WTC11 (cell line): ENCODE measurements at regions not wholly inside any gene's neighbourhood (a gene's known extent, or its start where the extent isn't known, plus 50 kb on each side); places are given as distances from the start of the nearest gene placed in this dataset.

ENCODE experiments used
- CTCF ChIP-seq: fragments of 200-600 bp; IDR thresholded peaks from 2 replicates; pipeline ENCODE4 v1.8.0; 2022; ENCODE audit warnings: antibody characterized with exemption
- JUN ChIP-seq: sonication (generic); formaldehyde crosslinking; IDR thresholded peaks from 2 replicates; pipeline ENCODE4 v1.8.0; 2023; ENCODE audit warnings: mild to moderate bottlenecking, missing genetic modification reagents
- USF2 ChIP-seq: sonication (generic); formaldehyde crosslinking; IDR thresholded peaks from 2 replicates; pipeline ENCODE4 v1.8.1; 2023; ENCODE audit warnings: mild to moderate bottlenecking, missing genetic modification reagents, moderate library complexity
- ZNF138 ChIP-seq: sonication (generic); formaldehyde crosslinking; conservative IDR thresholded peaks from 2 replicates; pipeline ENCODE4 v1.8.1; 2022; ENCODE audit warnings: mild to moderate bottlenecking, moderate library complexity, missing genetic modification reagents

- TF ChIP-seq ZNF138 = no peak
- no peak for TF ChIP-seq JUN (CRISPR knock-in tag)
- TF ChIP-seq CTCF = no peak
- TF ChIP-seq USF2 (CRISPR knock-in tag) = no peak
Measured at GRCh38 chr1:175793617-175794016, 50.2 kb upstream of the TNR start.
